Bone marrow (tissue), 2 donors: ENCODE measurements at regions not wholly inside any gene's neighbourhood (a gene's known extent, or its start where the extent isn't known, plus 50 kb on each side); places are given as distances from the start of the nearest gene placed in this dataset.

ENCODE experiments used
- DNase-seq, 2 donors: peaks; one replicate each; lab custom pipeline; 2025; lab: John Stamatoyannopoulos, UW

- no peak for DNase-seq
These were observed 177.0 kb upstream of the PRDM1 start for GRCh38 chr6:105909106-105909505.

GRCh38 chr6:105907991-105908390 lies 178.1 kb upstream of the PRDM1 start:
- DNase-seq: no peak

GRCh38 chr6:105907301-105907700 lies 178.8 kb upstream of the PRDM1 start:
- peak in 1 of 2 donors; percentile 28 for DNase-seq

- no peak for DNase-seq
These were observed 183.6 kb upstream of the PRDM1 start for GRCh38 chr6:105902401-105903031.

- no peak for DNase-seq
These were observed 184.6 kb upstream of the PRDM1 start for GRCh38 chr6:105901583-105901982.

- peak in 1 of 2 donors; percentile 60 for DNase-seq
These were observed 185.8 kb upstream of the PRDM1 start for GRCh38 chr6:105900125-105900937.

- DNase-seq: no peak
These were observed 187.8 kb upstream of the PRDM1 start for GRCh38 chr6:105898286-105898685.

- DNase-seq: no peak
These were observed 189.0 kb upstream of the PRDM1 start for GRCh38 chr6:105897131-105897530.

- DNase-seq: no peak
These were observed 189.4 kb upstream of the PRDM1 start for GRCh38 chr6:105896821-105897095.

GRCh38 chr6:105896052-105896820 lies 189.9 kb upstream of the PRDM1 start:
- DNase-seq: no peak

GRCh38 chr6:105894556-105894955 lies 191.6 kb upstream of the PRDM1 start:
- no peak for DNase-seq

GRCh38 chr6:105893741-105894140 lies 192.4 kb upstream of the PRDM1 start:
- DNase-seq: no peak

- DNase-seq: peak in 1 of 2 donors; percentile 93
These were observed 193.4 kb upstream of the PRDM1 start for GRCh38 chr6:105892577-105893262.

- no peak for DNase-seq
These were observed 195.5 kb upstream of the PRDM1 start for GRCh38 chr6:105890521-105891244.

- DNase-seq: no peak
These were observed 196.2 kb upstream of the PRDM1 start for GRCh38 chr6:105889902-105890301.

- DNase-seq: no peak
These were observed 199.2 kb upstream of the PRDM1 start for GRCh38 chr6:105886814-105887544.

GRCh38 chr6:105886066-105886813 lies 199.9 kb upstream of the PRDM1 start:
- DNase-seq: no peak

- no peak for DNase-seq
These were observed 201.7 kb upstream of the PRDM1 start for GRCh38 chr6:105884426-105884825.

- DNase-seq: no peak
These were observed 202.1 kb upstream of the PRDM1 start for GRCh38 chr6:105884011-105884410.

- no peak for DNase-seq
These were observed 203.3 kb upstream of the PRDM1 start for GRCh38 chr6:105882828-105883227.
